Vagina (tissue), 2 donors: ENCODE measurements at regions not wholly inside any gene's neighbourhood (a gene's known extent, or its start where the extent isn't known, plus 50 kb on each side); places are given as distances from the start of the nearest gene placed in this dataset.

ENCODE experiments used
- POLR2A ChIP-seq, 2 donors: fragments of 450-650 bp; IDR thresholded peaks; one replicate each; pipeline ENCODE4 v1.6.1; 2017; ENCODE audit warnings: antibody characterized with exemption in 2 of 2, mild to moderate bottlenecking in 2 of 2, moderate library complexity in 2 of 2
- POLR2AphosphoS5 ChIP-seq, 2 donors: sonication (generic); formaldehyde crosslinking; IDR thresholded peaks; one replicate each; pipeline ENCODE4 v1.9.0; 2017; ENCODE audit warnings: antibody characterized with exemption in 2 of 2, mild to moderate bottlenecking in 2 of 2, low read depth in 1 of 2; ENCODE audit not compliant: insufficient read depth in 1 of 2
- TF ChIP-seq, protein P1 (sequence below), 3 experiments: fragments of 450-650 bp in 2 of 3; fragments of 200-600 bp in 1 of 3; sonication (generic) in 1 of 3; IDR thresholded peaks; one replicate each; pipeline ENCODE4 v1.5.1; 2017 to 2019; ENCODE audit warnings: antibody characterized with exemption in 3 of 3, mild to moderate bottlenecking in 2 of 3, moderate library complexity in 2 of 3

DNA sequence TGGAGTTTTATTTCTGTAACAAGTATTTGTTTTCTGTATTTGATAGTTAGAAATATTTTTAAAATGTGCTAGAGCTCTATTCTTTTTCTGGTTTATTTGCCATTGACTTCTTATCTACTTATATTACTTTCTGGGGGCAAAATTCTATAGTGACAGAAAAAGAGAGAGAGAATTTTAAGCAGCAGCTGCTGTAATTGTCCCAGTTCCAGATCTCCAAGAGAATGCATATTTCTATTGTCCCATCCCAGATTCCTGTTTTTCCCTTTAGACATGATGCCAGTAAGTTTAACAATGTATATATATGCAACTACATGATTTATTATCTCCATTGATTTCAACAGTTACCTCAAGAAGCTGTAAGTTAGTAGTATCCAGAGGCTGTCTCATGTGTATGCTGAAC lies 541.7 kb upstream of the ZNF385D start:
- TF ChIP-seq POLR2A (IDR thresholded peaks at IDR 0.05), result no peak
- no peak for TF ChIP-seq POLR2AphosphoS5 (IDR thresholded peaks at IDR 0.05; ENCODE audit: insufficient read depth in 1 of 2, low read depth in 1 of 2)
- TF ChIP-seq, protein P1, sequence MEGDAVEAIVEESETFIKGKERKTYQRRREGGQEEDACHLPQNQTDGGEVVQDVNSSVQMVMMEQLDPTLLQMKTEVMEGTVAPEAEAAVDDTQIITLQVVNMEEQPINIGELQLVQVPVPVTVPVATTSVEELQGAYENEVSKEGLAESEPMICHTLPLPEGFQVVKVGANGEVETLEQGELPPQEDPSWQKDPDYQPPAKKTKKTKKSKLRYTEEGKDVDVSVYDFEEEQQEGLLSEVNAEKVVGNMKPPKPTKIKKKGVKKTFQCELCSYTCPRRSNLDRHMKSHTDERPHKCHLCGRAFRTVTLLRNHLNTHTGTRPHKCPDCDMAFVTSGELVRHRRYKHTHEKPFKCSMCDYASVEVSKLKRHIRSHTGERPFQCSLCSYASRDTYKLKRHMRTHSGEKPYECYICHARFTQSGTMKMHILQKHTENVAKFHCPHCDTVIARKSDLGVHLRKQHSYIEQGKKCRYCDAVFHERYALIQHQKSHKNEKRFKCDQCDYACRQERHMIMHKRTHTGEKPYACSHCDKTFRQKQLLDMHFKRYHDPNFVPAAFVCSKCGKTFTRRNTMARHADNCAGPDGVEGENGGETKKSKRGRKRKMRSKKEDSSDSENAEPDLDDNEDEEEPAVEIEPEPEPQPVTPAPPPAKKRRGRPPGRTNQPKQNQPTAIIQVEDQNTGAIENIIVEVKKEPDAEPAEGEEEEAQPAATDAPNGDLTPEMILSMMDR (IDR thresholded peaks at IDR 0.05), result no peak
